Activated CD4-positive, alpha-beta T cell treated with anti-CD3 and anti-CD28 coated beads, Interleukin-2, amount 50 U/mL, for 16 hours (primary cell): ENCODE measurements at regions not wholly inside any gene's neighbourhood (a gene's known extent, or its start where the extent isn't known, plus 50 kb on each side); places are given as distances from the start of the nearest gene placed in this dataset.
"Not testable (repeated sequence)": the region's sequence is repeated elsewhere in the genome, so short reads cannot be mapped to it uniquely, and the experiment has no call there.

Experiments
- DNase-seq: peaks from one replicate; pipeline ENCODE4 v3.0.0-alpha.2; 2020

DNA sequence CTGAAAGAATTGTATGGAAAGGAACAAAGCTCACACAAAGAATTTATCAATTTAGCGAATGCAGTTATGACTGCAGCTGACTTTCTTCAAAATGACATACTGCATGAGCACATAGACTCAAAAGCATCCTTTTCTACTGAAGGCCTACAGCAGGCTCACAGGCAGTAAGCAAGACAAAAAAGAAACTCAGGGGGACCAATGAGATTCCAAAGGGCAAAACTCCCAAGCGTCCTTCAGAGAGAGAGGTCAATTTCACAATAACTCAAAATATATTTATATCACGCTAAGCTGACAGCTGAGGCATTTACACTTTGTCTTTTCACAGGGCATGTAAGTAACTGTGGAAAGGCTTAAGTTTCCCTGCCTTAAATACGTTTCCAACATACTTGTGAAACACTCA, 427.9 kb upstream of the RASGRP1 start:
- no peak for DNase-seq

DNA sequence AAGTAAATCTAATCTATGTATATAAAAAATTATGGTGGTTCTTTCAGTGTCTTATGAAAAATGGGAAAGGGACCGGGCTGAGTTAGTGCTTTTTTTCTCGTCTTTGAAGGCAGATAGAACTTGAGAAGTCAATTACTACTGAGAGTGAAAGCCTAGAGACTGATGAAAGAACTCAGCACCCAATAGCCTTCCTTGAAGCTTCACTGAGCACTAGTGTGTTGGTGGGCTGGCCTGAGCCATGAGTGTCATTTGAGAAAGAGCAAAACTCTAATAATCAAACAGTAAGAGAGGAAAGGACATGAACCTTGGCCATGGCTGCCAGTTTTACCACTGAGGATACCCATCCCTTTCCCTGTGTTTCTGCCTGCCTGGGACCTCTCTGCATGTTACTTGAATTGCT, 428.3 kb upstream of the RASGRP1 start:
- DNase-seq, result no peak

DNA sequence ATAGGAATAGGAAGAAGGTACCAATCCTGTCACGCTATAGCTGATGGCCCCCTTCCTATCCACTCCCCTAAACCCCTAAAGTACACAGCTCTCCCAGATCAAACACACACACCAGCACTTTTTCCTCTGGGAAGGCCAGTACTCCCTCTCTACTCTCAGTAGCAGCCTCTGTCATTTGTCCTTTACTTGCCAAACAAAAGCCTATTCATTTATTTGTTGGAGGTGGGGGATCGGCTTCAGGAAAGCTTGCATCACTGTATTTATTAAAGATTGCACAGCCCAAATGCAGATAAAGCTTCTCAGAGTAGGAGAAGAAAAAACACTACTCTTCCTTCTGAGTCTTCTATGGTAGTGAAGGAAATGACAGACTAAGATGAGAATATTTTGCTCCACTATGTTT, 429.7 kb upstream of the RASGRP1 start:
- DNase-seq, result no peak

GRCh38 chr15:38996111-38996631, 431.6 kb upstream of the RASGRP1 start:
- no peak for DNase-seq

- no peak for DNase-seq
Measured at GRCh38 chr15:38997841-38998240, 433.2 kb upstream of the RASGRP1 start.

DNA sequence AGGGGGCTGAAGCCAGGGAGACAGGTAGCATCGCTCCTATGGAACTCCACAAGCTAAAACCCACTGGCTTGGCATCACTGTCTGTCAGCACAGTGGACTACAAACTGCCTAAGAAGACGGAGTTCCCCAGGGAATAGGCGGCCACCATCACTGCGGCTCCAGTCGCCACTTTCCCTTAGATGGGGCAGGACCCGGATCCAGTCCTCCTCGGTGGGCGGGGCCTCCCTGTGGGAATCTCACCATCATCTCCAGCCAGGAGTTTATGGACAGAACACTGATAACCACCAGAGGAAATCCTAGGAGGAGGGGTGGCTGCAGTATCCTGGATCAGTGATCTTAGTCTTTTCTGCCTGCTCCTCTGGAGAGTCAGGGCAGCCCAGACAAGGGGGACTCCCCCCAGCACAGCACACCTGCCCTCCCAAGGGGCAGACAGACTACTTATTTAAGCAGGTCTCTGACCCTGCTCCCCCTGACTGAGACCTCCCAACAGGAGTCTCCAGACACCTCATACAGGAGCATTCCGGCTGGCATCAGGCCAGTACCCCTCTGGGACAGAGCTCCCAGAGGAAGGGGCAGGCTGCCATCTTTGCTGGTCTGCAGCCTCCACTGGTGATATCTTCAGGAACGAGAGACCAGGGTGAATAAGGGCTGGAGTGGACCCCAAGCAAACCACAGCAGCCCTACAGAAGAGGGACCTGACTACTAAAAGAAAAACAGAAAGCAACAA, 435.6 kb upstream of the RASGRP1 start:
- DNase-seq, result no peak

GRCh38 chr15:39009740-39010139, 445.1 kb upstream of the RASGRP1 start:
- DNase-seq, result no peak

DNA sequence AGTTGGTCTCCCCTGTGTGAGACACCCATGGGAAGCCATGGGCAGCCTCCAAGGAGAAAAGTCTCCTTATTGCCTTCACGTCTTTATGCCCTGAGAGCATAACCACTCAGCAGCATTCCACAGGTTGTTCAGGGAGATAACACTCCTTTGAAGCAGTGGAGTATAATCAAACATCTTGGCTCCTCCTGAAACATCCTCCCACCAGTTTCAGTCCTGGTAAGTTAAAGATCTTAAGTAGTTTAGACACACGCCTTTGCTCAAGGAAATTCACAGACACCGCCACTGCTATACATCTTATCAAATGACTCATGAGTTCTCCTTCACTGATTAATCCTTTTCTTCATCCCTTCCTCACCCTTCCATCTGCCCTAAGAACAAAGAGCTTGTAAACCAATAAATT, 446.5 kb upstream of the RASGRP1 start:
- not testable (repeated sequence) for DNase-seq

GRCh38 chr15:39013262-39013661, 448.6 kb upstream of the RASGRP1 start:
- no peak for DNase-seq

GRCh38 chr15:39014682-39015081, 450.1 kb upstream of the RASGRP1 start:
- no peak for DNase-seq

GRCh38 chr15:39016706-39017105, 452.1 kb upstream of the RASGRP1 start:
- no peak for DNase-seq

DNA sequence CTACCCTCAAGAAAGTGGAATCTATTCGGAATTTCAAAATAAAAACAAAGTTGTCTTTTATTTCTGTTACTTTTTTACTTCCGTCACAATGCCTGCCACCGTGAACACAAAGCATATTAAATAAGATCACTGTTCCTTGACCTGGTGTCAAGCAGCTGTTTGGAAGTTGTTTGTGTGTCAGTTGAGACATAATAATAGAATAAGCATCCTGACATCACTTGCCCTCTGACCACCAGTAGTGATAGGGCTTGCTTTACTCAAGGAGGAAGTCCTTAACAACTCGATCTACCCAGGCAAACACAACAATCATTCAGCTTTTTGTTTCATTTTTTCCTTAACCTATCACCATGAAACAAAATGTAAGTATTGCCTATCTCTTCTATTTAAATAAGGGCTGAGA, 454.4 kb upstream of the RASGRP1 start:
- no peak for DNase-seq

DNA sequence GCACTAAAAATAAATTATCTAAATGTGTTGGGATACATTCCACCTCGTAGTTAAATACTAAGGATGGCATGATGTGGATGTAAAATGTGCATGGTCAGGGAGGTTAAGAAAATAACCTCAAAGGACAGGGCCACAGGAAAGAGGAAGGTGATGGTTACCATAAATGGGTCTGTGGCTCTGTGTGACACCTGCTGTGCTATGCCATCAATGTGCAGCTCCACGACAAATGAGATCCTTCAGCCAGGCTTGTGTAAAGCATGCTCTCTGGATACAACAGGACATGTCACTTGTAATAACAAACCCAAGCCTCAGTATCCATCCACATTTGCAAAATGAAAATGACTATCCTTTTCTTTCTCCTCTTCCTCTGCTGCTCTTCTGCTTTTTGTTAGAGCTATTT, 456.7 kb upstream of the RASGRP1 start:
- DNase-seq, result no peak

- no peak for DNase-seq
Measured at GRCh38 chr15:39022532-39023305, 458.1 kb upstream of the RASGRP1 start.

GRCh38 chr15:39025321-39025720, 460.7 kb upstream of the RASGRP1 start:
- no peak for DNase-seq

DNA sequence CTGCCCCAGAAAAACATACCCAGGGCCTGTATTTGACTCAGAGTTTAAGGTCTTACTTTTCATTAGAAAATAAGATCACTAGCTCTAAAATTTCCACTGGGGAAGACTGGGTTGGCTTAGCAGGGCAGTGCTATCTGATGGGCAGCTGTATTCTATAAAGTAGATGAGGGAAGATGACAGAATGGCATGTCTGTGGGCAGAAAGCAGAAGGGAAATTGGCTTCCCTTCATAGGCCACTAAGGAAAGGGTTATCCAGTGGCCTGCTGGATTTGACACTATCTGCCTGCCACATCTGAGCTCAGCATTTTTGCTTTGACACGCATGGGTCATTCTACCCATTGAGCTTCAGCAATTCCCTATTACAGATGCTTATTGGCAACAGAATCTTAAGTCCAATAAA, 461.3 kb upstream of the RASGRP1 start:
- no peak for DNase-seq

DNA sequence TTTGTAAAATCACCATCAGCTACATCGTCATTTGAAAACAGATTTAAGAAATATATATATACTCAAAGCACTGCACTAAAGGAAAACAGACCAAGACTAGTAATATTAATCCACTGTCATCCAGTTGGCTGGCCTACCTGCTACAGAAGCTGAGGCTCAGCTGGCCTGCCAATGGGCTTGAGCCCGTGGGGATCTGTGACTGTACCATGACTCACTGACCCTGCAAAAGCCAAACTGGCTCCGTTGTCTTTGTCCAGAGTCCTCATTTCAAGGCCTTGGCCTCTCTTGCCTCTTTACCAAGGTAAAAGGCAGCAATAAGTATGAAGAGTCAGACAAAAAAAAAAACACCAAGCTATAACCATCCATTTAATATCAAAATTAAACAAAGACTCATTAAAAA, 463.5 kb upstream of the RASGRP1 start:
- no peak for DNase-seq

DNA sequence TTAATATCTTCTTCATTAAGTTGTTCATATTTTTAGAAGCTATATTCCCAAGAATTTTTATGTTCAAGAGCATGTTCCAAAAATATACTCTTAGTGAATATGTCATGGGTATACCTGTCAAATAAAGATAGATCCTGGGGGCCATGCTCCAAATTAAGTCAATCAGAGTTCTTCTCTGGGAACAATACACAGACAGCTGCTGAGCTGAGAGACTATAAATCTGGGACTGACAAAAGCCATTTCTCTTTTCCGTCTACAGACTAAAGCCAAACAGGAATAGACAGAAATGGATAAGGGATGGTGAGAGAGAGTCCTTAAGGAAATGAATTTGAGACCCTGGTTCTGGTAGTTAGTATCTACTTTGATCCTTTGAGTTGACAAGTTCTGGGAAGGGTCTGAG, 465.1 kb upstream of the RASGRP1 start:
- no peak for DNase-seq

GRCh38 chr15:39030291-39031070, 465.9 kb upstream of the RASGRP1 start:
- no peak for DNase-seq

GRCh38 chr15:39031596-39031995, 467.0 kb upstream of the RASGRP1 start:
- no peak for DNase-seq

DNA sequence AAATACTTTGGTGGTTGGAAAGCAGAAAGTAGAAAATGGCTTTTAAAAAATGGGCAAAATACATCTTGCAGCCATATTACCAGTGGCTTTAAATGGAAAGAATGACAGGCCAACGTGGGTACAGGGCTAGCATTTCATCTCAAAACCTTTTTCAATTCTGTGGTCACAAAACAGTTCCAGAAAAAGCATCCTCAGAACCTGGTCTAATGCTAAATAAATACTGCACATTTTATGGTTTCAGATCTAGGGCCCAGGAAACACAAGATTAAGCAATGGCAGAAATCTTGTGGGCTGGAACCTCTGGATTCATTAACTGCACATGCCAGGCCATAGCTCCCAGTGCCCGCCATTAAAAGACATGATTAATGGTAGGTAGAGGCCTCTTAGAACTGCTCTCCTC, 470.2 kb upstream of the RASGRP1 start:
- no peak for DNase-seq

- not testable (repeated sequence) for DNase-seq
Measured at GRCh38 chr15:39037611-39038010, 473.0 kb upstream of the RASGRP1 start.

DNA sequence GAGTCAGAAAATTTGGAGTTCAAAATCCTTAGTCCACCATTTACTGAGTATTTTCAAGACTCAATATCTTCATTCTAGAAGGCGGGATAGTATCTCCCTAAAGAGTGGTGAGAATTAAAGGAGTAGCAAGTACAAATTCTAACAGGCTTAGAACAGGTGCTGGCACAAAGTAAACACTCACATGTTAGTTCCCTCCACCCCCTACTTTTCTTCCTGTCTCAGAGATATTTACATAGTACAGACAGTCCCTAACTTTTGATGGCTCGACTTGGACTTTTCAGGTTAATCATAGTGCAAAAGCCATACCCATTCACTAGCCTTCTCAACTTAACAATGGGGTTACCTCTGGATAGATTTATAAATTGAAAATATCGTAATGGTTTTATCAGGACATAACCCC, 476.2 kb upstream of the RASGRP1 start:
- no peak for DNase-seq
